A673 (cell line): ENCODE measurements at regions not wholly inside any gene's neighbourhood (a gene's known extent, or its start where the extent isn't known, plus 50 kb on each side); places are given as distances from the start of the nearest gene placed in this dataset.

Experiments used
- BruUV-seq: library from RNA; stranded (reverse); fragments of 400-500 nt; replicated peaks from 2 replicates; lab custom pipeline; 2021; lab: Mats Ljungman, UMichigan
- CTCF ChIA-PET: fragments of 300-600 bp; sonication (Branson Sonifier 250); formaldehyde crosslinking; loops from one replicate; lab custom pipeline; 2022; ENCODE audit warnings: antibody characterized with exemption; lab: Charles Lee
- POLR2A ChIA-PET: fragments of 300-600 bp; sonication (Branson Sonifier 250); formaldehyde crosslinking; loops from one replicate; lab custom pipeline; 2022; ENCODE audit warnings: antibody characterized with exemption; ENCODE audit not compliant: low non-redundant PET; lab: Charles Lee
- DNase-seq: peaks from one replicate; pipeline ENCODE4 v3.0.0-alpha.2; 2015; ENCODE audit warnings: low spot score
- H3K27ac ChIP-seq: fragments of 200-600 bp; sonication (generic); 2 replicates; pipeline ENCODE4 v1.5.1; 2016; ENCODE audit warnings: mixed run types, low read depth, mild to moderate bottlenecking, mixed read lengths, antibody characterized with exemption, low read length; ENCODE audit not compliant: poor library complexity, severe bottlenecking
- H3K27me3 ChIP-seq: fragments of 200-600 bp; sonication (generic); replicated peaks from 2 replicates; pipeline ENCODE4 v1.6.1; 2017; ENCODE audit warnings: mixed run types, low read depth, mild to moderate bottlenecking, mixed read lengths, antibody characterized with exemption, low read length; ENCODE audit not compliant: insufficient read depth, poor library complexity
- H3K36me3 ChIP-seq: fragments of 200-600 bp; sonication (generic); 2 replicates; pipeline ENCODE4 v1.6.1; 2016; ENCODE audit warnings: mixed run types, mild to moderate bottlenecking, mixed read lengths, antibody characterized with exemption, low read length; ENCODE audit not compliant: insufficient read depth, poor library complexity, severe bottlenecking
- H3K4me1 ChIP-seq: fragments of 200-600 bp; sonication (generic); 2 replicates; pipeline ENCODE4 v1.6.1; 2017; ENCODE audit warnings: mixed run types, mild to moderate bottlenecking, mixed read lengths, antibody characterized with exemption, low read length; ENCODE audit not compliant: insufficient read depth, poor library complexity, severe bottlenecking
- H3K4me3 ChIP-seq: fragments of 200-600 bp; sonication (generic); 2 replicates; pipeline ENCODE4 v1.5.1; 2016; ENCODE audit warnings: low read depth, mixed run types, mild to moderate bottlenecking, mixed read lengths, low read length; ENCODE audit not compliant: poor library complexity, severe bottlenecking
- H3K9me3 ChIP-seq: fragments of 200-600 bp; sonication (generic); 2 replicates; pipeline ENCODE4 v1.6.1; 2016; ENCODE audit warnings: mixed run types, low read depth, mild to moderate bottlenecking, mixed read lengths, antibody characterized with exemption, low read length; ENCODE audit not compliant: poor library complexity, severe bottlenecking
- CTCF ChIP-seq: fragments of 300-800, 200-600 bp; sonication (generic); conservative IDR thresholded peaks from 2 replicates; pipeline ENCODE4 v1.5.1; 2017; ENCODE audit warnings: low read depth, mild to moderate bottlenecking, antibody characterized with exemption, low read length, moderate library complexity, mixed read lengths
- EZH2 ChIP-seq: fragments of 200-600 bp; sonication (generic); IDR thresholded peaks from 2 replicates; pipeline ENCODE4 v1.6.1; 2017; ENCODE audit warnings: borderline replicate concordance, low read depth, mild to moderate bottlenecking, mixed read lengths, antibody characterized with exemption, low read length; ENCODE audit not compliant: poor library complexity, severe bottlenecking
- intact Hi-C: fragments of 100-400 bp; cut with micrococcal nuclease; formaldehyde crosslinking; loops from one replicate; pipeline ENCODE4 v1.10.0; 2022; ENCODE audit not compliant: unreplicated experiment

- ChIA-PET CTCF (no interaction called here), POLR2A (no interaction called here)
- Histone ChIP-seq H3K36me3 (no peaks in the 10 kb centered on the region), H3K4me1 (no peaks in the 10 kb centered on the region), H3K27me3 (no peaks in the 10 kb centered on the region), H3K27ac (no peak overlapping the region), H3K9me3 (no peaks in the 10 kb centered on the region), H3K4me3 (no peak overlapping the region)
- BruUV-seq, result no TSS peak
- TF ChIP-seq EZH2 (no peak), CTCF (no peak)
- peak; percentile 23 for DNase-seq
- intact Hi-C loops, result no loop called here
Measured at GRCh38 chr5:57416278-57416994, 66.2 kb downstream of the ACTBL2 start.

- TF ChIP-seq CTCF (no peak), EZH2 (no peak)
- no peaks in the 10 kb centered on the region for H3K36me3 ChIP-seq
- H3K27me3 ChIP-seq, result no peaks in the 10 kb centered on the region
- CTCF ChIA-PET, result no interaction called here
- no peaks in the 10 kb centered on the region for H3K9me3 ChIP-seq
- intact Hi-C loops, result no loop called here
- POLR2A ChIA-PET, result no interaction called here
- H3K27ac ChIP-seq, result no peak overlapping the region
- no peak overlapping the region for H3K4me3 ChIP-seq
- no peaks in the 10 kb centered on the region for H3K4me1 ChIP-seq
- BruUV-seq, result no TSS peak
- DNase-seq, result no peak
Measured at GRCh38 chr5:57414857-57415256, 67.8 kb downstream of the ACTBL2 start.

- CTCF ChIA-PET, result no interaction called here
- BruUV-seq, result no TSS peak
- TF ChIP-seq EZH2, result no peak
- TF ChIP-seq CTCF, result no peak
- no peak for DNase-seq
- H3K4me1 ChIP-seq, result peaks cover 4% of the 10 kb centered on the region
- H3K9me3 ChIP-seq, result no peaks in the 10 kb centered on the region
- intact Hi-C loops, result no loop called here
- no peaks in the 10 kb centered on the region for H3K27me3 ChIP-seq
- no peak overlapping the region for H3K27ac ChIP-seq
- no peak overlapping the region for H3K4me3 ChIP-seq
- POLR2A ChIA-PET, result no interaction called here
- no peaks in the 10 kb centered on the region for H3K36me3 ChIP-seq
Measured at GRCh38 chr5:57414191-57414590, 68.4 kb downstream of the ACTBL2 start.
